Mesothelial cell of epicardium (in vitro differentiated cells): ENCODE measurements at regions not wholly inside any gene's neighbourhood (a gene's known extent, or its start where the extent isn't known, plus 50 kb on each side); places are given as distances from the start of the nearest gene placed in this dataset.

ENCODE experiments used
- DNase-seq, 2 experiments: peaks; one replicate each; pipeline ENCODE4 v3.0.0; 2021; ENCODE audit warnings: low spot score in 2 of 2; ENCODE audit not compliant: unreplicated experiment in 2 of 2
- H3K27ac Mint-ChIP-seq: 2 replicates; pipeline ENCODE4 v1.8.0; 2021; ENCODE audit warnings: mixed read lengths
- H3K27me3 Mint-ChIP-seq: 2 replicates; pipeline ENCODE4 v1.8.0; 2021; ENCODE audit warnings: low read depth, mixed read lengths
- H3K36me3 Mint-ChIP-seq: 2 replicates; pipeline ENCODE4 v1.8.0; 2021; ENCODE audit warnings: mixed read lengths
- H3K4me1 Mint-ChIP-seq: 2 replicates; pipeline ENCODE4 v1.8.0; 2021; ENCODE audit warnings: mixed read lengths
- H3K4me3 Mint-ChIP-seq: 2 replicates; pipeline ENCODE4 v1.8.0; 2021; ENCODE audit warnings: mild to moderate bottlenecking, moderate library complexity, mixed read lengths
- H3K9me3 Mint-ChIP-seq: 2 replicates; pipeline ENCODE4 v1.8.0; 2021; ENCODE audit warnings: mixed read lengths
- TF ChIP-seq, protein P1 (sequence below): fragments of 200-600 bp; sonication (generic); IDR thresholded peaks from one replicate; pipeline ENCODE4 v1.5.0; 2021; ENCODE audit warnings: antibody characterized with exemption; ENCODE audit not compliant: unreplicated experiment

DNA sequence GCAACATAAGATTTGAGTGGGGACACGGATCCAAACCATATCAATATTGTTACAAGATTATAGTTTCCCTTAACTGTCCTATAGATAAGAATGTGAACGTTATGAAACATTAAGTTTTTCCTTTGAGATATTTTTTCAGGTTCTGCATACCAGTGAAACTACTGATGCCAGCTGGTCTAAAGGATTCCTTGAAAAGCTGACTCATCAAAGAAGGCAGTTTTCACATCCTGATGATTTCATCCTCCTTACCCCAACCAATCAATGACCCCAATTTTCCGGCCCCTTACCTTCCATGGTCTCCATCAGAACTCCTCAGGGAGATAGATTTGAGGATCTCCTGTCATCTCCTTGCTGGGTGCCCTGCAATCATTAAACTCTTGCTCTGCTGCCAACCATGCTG, 64.1 kb upstream of the HS3ST4 start:
- H3K4me3 Mint-ChIP-seq: no peak overlapping the region
- no peaks in the 10 kb centered on the region for H3K36me3 Mint-ChIP-seq
- peaks cover under 1% of the 10 kb centered on the region for H3K27me3 Mint-ChIP-seq
- no peak for DNase-seq
- H3K4me1 Mint-ChIP-seq: no peaks in the 10 kb centered on the region
- TF ChIP-seq, protein P1, sequence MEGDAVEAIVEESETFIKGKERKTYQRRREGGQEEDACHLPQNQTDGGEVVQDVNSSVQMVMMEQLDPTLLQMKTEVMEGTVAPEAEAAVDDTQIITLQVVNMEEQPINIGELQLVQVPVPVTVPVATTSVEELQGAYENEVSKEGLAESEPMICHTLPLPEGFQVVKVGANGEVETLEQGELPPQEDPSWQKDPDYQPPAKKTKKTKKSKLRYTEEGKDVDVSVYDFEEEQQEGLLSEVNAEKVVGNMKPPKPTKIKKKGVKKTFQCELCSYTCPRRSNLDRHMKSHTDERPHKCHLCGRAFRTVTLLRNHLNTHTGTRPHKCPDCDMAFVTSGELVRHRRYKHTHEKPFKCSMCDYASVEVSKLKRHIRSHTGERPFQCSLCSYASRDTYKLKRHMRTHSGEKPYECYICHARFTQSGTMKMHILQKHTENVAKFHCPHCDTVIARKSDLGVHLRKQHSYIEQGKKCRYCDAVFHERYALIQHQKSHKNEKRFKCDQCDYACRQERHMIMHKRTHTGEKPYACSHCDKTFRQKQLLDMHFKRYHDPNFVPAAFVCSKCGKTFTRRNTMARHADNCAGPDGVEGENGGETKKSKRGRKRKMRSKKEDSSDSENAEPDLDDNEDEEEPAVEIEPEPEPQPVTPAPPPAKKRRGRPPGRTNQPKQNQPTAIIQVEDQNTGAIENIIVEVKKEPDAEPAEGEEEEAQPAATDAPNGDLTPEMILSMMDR: no peak
- H3K9me3 Mint-ChIP-seq: peaks cover 12% of the 10 kb centered on the region
- no peak overlapping the region for H3K27ac Mint-ChIP-seq

DNA sequence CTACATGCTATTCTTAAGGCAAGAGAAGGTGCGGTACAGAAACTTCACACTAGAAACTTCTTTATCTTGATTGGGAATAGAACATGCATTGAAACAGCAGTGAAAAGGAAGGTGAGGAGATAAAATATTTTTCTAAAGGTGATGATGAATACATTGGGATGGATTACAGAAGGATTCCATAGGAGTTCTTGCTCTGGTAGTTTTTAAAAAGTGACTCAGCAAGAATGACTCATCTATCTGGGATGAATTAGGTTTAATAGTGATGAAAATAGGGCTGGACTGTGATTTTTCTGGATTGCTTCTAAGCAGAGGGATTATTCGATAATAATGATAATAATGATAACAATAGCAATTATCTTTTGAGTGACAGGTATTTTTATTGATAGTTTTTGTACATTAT, 65.6 kb upstream of the HS3ST4 start:
- no peak overlapping the region for H3K4me3 Mint-ChIP-seq
- H3K27me3 Mint-ChIP-seq: peaks cover 3% of the 10 kb centered on the region
- H3K27ac Mint-ChIP-seq: no peak overlapping the region

DNA sequence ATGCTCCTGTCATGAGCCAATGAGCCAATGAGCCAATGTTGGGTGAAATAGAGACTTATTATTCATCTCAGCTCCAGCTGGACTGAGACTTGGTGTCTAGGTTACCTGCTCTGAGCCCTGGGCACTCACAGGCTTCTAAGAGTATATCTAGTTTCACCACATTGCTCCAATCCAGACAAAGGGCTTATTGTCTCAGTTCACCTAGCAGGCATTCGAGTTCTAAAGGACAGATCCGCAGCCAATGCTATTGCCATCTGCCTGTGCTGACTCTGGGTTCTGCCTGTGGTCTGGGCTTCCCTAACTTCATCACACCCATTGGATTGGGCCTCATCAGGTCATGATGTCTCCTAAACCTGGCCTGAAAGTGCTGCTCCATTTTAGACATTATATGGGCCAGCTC, 66.1 kb upstream of the HS3ST4 start:
- peaks cover 3% of the 10 kb centered on the region for H3K27me3 Mint-ChIP-seq
- H3K4me1 Mint-ChIP-seq: no peaks in the 10 kb centered on the region
- TF ChIP-seq, protein P1: no peak
- no peak overlapping the region for H3K4me3 Mint-ChIP-seq
- H3K9me3 Mint-ChIP-seq: peaks cover 12% of the 10 kb centered on the region
- H3K27ac Mint-ChIP-seq: no peak overlapping the region
- no peak for DNase-seq
- no peaks in the 10 kb centered on the region for H3K36me3 Mint-ChIP-seq

More for the DNA sequence above, 65.6 kb upstream of the HS3ST4 start:
- TF ChIP-seq, protein P1: no peak
- peaks cover 12% of the 10 kb centered on the region for H3K9me3 Mint-ChIP-seq
- DNase-seq: no peak
- no peaks in the 10 kb centered on the region for H3K36me3 Mint-ChIP-seq
- no peaks in the 10 kb centered on the region for H3K4me1 Mint-ChIP-seq

DNA sequence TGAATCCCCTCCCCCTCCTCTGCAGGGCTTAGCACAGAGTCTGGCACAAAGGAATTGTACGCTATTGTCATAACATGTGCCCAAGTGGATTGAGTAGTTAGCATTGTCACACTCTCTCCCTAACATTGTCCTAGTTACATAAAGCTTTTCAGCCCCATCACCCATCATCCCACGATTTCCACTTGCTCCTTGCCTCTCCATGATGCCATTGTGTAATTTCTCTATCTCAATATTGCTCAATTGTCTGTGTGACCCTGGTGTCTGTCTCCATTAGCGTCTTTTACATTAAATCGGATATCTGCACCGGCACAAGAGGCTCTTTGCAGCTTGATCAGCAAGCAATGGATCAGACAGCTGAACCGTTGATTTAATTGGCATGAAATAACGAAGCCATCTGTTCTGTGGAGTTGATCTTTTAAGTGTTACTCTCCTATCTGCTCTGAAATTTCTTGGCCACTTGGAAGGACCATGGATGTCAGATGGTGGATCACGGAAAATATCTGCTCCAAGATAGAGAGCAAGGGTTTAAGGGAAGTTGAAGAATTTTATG, 77.0 kb upstream of the HS3ST4 start:
- no peak for DNase-seq
- H3K4me1 Mint-ChIP-seq: no peaks in the 10 kb centered on the region
- no peak overlapping the region for H3K4me3 Mint-ChIP-seq
- H3K36me3 Mint-ChIP-seq: no peaks in the 10 kb centered on the region
- TF ChIP-seq, protein P1: no peak
- no peaks in the 10 kb centered on the region for H3K9me3 Mint-ChIP-seq
- no peak overlapping the region for H3K27ac Mint-ChIP-seq
- peaks cover 7% of the 10 kb centered on the region for H3K27me3 Mint-ChIP-seq

DNA sequence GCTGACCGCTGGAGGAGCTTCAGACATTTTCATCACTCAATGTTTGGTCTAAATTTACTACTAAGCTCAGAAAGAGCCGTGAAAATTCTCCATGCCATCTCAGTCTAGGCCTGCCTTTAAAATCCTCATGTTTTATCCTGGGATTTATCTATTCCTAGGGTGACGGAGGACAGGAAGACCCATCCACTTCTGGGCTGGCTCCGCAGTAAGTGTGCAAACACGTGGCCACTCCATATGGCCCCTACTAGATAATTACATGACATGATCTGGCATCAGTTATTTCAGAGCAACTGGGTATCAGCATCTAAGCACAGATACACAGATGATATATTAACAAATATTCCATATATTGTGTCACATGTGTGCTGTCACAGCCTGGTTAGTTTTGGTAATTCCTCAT, 77.8 kb upstream of the HS3ST4 start:
- DNase-seq: no peak
- H3K27me3 Mint-ChIP-seq: peaks cover 7% of the 10 kb centered on the region
- no peaks in the 10 kb centered on the region for H3K36me3 Mint-ChIP-seq
- no peak overlapping the region for H3K27ac Mint-ChIP-seq
- TF ChIP-seq, protein P1: no peak
- H3K4me1 Mint-ChIP-seq: no peaks in the 10 kb centered on the region
- no peaks in the 10 kb centered on the region for H3K9me3 Mint-ChIP-seq
- no peak overlapping the region for H3K4me3 Mint-ChIP-seq

DNA sequence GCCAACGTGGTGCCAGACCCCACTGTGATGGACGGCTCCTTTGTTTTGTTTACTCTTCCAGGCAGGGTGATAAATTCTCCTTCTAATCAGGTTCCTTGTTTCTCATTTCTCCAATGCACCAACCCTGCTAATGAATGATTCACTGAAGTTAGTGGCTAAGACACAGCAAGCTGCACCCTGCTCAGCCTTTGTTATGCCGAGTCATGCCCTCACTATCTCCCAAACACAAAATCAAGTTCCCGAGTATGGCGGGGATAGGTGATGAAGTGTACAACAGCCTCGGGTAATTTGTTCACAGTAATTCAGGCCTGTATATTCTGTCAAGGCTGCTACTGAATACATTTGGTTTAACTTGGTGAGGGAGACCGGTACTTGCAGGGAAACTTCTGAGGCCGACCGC, 83.8 kb upstream of the HS3ST4 start:
- peaks cover 7% of the 10 kb centered on the region for H3K27me3 Mint-ChIP-seq
- H3K36me3 Mint-ChIP-seq: no peaks in the 10 kb centered on the region
- no peak overlapping the region for H3K4me3 Mint-ChIP-seq
- DNase-seq: no peak
- H3K9me3 Mint-ChIP-seq: no peaks in the 10 kb centered on the region
- no peak overlapping the region for H3K27ac Mint-ChIP-seq
- TF ChIP-seq, protein P1: no peak
- no peaks in the 10 kb centered on the region for H3K4me1 Mint-ChIP-seq
